Peyer's patch (tissue), 4 donors: ENCODE measurements at regions not wholly inside any gene's neighbourhood (a gene's known extent, or its start where the extent isn't known, plus 50 kb on each side); places are given as distances from the start of the nearest gene placed in this dataset.

Experiments used
- POLR2A ChIP-seq, 2 donors: fragments of 450-650 bp; IDR thresholded peaks; one replicate each; pipeline ENCODE4 v1.5.1; 2017; ENCODE audit warnings: antibody characterized with exemption in 2 of 2, mild to moderate bottlenecking in 2 of 2, moderate library complexity in 2 of 2
- TF ChIP-seq, protein P1 (sequence below), 6 experiments: fragments of 450-650 bp in 4 of 6; fragments of 200-600 bp in 2 of 6; sonication (generic) in 1 of 6; IDR thresholded peaks; one replicate each; pipeline ENCODE4 v1.5.1; 2017 to 2019; ENCODE audit warnings: antibody characterized with exemption in 6 of 6, mild to moderate bottlenecking in 3 of 6, moderate library complexity in 1 of 6

DNA sequence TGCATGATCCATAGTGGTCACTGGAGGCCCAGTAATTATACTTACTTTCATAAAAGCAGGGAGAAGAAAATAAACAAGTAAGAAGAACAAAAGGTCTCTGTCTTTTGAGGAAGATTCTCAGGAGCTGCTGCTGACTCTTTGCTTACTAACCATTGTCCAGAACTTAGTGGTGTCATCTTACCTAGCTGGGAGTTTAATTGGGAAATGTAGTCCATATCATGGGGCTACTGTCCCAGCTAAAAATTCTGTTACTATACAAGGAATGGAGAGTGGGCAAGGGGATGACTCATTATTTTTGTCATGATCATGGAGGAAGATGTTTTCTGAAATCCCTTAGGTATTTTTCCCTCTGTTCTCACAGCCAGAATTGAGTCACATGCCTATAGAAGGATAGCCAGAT lies 639.3 kb downstream of the MTRR start:
- TF ChIP-seq, protein P1, sequence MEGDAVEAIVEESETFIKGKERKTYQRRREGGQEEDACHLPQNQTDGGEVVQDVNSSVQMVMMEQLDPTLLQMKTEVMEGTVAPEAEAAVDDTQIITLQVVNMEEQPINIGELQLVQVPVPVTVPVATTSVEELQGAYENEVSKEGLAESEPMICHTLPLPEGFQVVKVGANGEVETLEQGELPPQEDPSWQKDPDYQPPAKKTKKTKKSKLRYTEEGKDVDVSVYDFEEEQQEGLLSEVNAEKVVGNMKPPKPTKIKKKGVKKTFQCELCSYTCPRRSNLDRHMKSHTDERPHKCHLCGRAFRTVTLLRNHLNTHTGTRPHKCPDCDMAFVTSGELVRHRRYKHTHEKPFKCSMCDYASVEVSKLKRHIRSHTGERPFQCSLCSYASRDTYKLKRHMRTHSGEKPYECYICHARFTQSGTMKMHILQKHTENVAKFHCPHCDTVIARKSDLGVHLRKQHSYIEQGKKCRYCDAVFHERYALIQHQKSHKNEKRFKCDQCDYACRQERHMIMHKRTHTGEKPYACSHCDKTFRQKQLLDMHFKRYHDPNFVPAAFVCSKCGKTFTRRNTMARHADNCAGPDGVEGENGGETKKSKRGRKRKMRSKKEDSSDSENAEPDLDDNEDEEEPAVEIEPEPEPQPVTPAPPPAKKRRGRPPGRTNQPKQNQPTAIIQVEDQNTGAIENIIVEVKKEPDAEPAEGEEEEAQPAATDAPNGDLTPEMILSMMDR (IDR thresholded peaks at IDR 0.05): no peak
- TF ChIP-seq POLR2A (IDR thresholded peaks at IDR 0.05): no peak
